ENCODE measurements at regions not wholly inside any gene's neighbourhood (a gene's known extent, or its start where the extent isn't known, plus 50 kb on each side); places are given as distances from the start of the nearest gene placed in this dataset.

DNA sequence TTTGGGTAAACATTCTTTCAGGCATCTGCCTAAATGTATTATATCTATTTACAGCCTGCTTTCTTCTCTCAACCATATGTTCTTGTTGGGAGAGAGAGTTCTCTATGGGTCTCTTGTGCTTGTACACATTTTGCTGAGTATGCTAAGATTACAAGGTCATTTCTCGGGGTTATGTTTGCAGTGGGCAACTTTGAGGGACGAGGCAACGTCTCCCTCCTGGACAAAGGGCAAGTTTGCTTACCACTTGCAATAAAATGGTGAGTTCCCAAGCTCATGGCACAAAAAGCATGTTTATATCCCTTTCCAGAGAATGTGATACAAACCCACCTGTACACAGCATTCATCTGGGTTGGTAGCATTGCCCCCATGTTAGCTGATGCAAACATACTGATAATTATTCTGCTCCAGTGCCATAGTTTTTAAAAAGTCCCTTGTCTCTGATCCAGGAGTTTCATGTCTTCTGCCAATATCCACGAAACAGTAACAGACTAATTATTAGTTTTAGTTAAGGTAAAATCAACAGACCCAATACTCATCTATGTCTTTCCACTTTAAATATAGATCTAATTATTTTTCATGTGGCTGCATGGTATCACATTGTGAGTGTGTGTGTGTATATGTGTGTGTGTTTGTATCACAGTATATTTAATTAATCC is 84.2 kb upstream of the MAPK4 start:
- no peaks in the 10 kb centered on the region for H3K9me3 ChIP-seq (ENCODE audit: low read length)
- H3K36me3 ChIP-seq (ENCODE audit: insufficient read depth, low read length) = no peaks in the 10 kb centered on the region
- H3K9ac ChIP-seq (ENCODE audit: low read length) = no peak overlapping the region
- no peak for TF ChIP-seq EZH2 (IDR thresholded peaks at IDR 0.05; ENCODE audit: borderline replicate concordance, low read length)
- TF ChIP-seq, protein P1, sequence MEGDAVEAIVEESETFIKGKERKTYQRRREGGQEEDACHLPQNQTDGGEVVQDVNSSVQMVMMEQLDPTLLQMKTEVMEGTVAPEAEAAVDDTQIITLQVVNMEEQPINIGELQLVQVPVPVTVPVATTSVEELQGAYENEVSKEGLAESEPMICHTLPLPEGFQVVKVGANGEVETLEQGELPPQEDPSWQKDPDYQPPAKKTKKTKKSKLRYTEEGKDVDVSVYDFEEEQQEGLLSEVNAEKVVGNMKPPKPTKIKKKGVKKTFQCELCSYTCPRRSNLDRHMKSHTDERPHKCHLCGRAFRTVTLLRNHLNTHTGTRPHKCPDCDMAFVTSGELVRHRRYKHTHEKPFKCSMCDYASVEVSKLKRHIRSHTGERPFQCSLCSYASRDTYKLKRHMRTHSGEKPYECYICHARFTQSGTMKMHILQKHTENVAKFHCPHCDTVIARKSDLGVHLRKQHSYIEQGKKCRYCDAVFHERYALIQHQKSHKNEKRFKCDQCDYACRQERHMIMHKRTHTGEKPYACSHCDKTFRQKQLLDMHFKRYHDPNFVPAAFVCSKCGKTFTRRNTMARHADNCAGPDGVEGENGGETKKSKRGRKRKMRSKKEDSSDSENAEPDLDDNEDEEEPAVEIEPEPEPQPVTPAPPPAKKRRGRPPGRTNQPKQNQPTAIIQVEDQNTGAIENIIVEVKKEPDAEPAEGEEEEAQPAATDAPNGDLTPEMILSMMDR (IDR thresholded peaks at IDR 0.05; ENCODE audit: low read length) = no peak
- H3K9me2 ChIP-seq (ENCODE audit: low read depth, low read length) = no peaks in the 10 kb centered on the region
- H3F3A ChIP-seq (ENCODE audit: insufficient read depth, low read length) = no peaks in the 10 kb centered on the region
- H3K4me2 ChIP-seq (ENCODE audit: low read length) = no peak overlapping the region
- no peak overlapping the region for H3K4me3 ChIP-seq (ENCODE audit: low read depth, low read length, poor library complexity, severe bottlenecking)
- no peak overlapping the region for H3K27ac ChIP-seq (ENCODE audit: low read depth, low read length, poor library complexity, severe bottlenecking)
- no peak overlapping the region for H2AFZ ChIP-seq (ENCODE audit: low read length)
- H4K20me1 ChIP-seq (ENCODE audit: insufficient read depth, low read length) = no peaks in the 10 kb centered on the region
- no peaks in the 10 kb centered on the region for H3K4me1 ChIP-seq (ENCODE audit: insufficient read depth, low read length, severe bottlenecking)
- no peaks in the 10 kb centered on the region for H3K27me3 ChIP-seq (ENCODE audit: insufficient read depth, low read length)
- no peaks in the 10 kb centered on the region for H3K79me2 ChIP-seq (ENCODE audit: insufficient read depth, low read length)

DNA sequence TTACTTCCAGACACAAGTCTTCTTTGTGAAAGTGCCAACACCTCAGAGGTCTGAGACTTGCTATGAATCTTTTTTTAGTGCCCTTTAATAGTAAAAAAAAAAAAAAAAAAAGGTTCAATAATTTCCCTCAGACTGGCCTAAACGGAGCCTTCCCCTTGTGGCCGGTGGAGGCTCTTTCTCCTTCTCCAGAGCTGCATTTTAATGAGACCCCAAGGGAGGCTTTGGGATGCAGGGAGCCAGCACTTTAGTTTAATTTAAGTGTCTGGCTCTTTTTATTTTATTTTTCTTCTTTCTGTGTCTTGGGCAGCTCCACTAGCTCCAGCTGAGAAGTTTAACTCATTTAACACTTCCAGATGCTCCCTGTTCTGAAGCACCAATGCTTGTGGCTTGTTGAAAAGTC is 67.8 kb upstream of the MAPK4 start:
- Histone ChIP-seq H3K9ac (ENCODE audit: low read length) (no peak overlapping the region), H3F3A (ENCODE audit: insufficient read depth, low read length) (no peaks in the 10 kb centered on the region), H3K27me3 (ENCODE audit: insufficient read depth, low read length) (no peaks in the 10 kb centered on the region), H3K79me2 (ENCODE audit: insufficient read depth, low read length) (no peaks in the 10 kb centered on the region), H3K4me2 (ENCODE audit: low read length) (no peak overlapping the region), H2AFZ (ENCODE audit: low read length) (no peak overlapping the region), H3K9me2 (ENCODE audit: low read depth, low read length) (no peaks in the 10 kb centered on the region), H4K20me1 (ENCODE audit: insufficient read depth, low read length) (no peaks in the 10 kb centered on the region), H3K36me3 (ENCODE audit: insufficient read depth, low read length) (no peaks in the 10 kb centered on the region), H3K4me1 (ENCODE audit: insufficient read depth, low read length, severe bottlenecking) (no peaks in the 10 kb centered on the region), H3K9me3 (ENCODE audit: low read length) (no peaks in the 10 kb centered on the region), H3K4me3 (ENCODE audit: low read depth, low read length, poor library complexity, severe bottlenecking) (no peak overlapping the region), H3K27ac (ENCODE audit: low read depth, low read length, poor library complexity, severe bottlenecking) (no peak overlapping the region)
- TF ChIP-seq EZH2 (IDR thresholded peaks at IDR 0.05; ENCODE audit: borderline replicate concordance, low read length) = no peak
- TF ChIP-seq, protein P1 (IDR thresholded peaks at IDR 0.05; ENCODE audit: low read length) = no peak

DNA sequence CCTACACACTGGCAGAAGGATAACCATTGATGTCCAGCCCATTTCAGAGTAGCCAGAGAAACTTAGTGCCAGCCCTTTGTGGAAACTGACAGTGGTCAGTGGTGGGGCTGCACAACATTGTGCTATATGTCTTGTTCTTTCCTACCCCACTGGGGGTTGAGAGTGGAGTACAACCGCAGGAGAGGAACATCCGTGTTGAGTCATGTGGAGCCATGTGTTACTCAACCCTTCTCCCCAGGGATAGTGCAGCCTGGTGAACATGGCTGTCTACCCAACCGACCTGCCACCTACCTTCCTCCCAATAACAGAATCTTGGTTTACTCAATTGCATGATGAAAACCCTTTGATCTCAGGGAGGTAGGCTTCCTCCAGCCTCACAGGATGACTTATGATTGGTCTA is 65.3 kb upstream of the MAPK4 start:
- no peak overlapping the region for H3K27ac ChIP-seq (ENCODE audit: low read depth, low read length, poor library complexity, severe bottlenecking)
- no peak for TF ChIP-seq EZH2 (IDR thresholded peaks at IDR 0.05; ENCODE audit: borderline replicate concordance, low read length)
- TF ChIP-seq, protein P1 (IDR thresholded peaks at IDR 0.05; ENCODE audit: low read length) = no peak
- H3K4me3 ChIP-seq (ENCODE audit: low read depth, low read length, poor library complexity, severe bottlenecking) = no peak overlapping the region
- H2AFZ ChIP-seq (ENCODE audit: low read length) = no peak overlapping the region
- no peaks in the 10 kb centered on the region for H3K9me3 ChIP-seq (ENCODE audit: low read length)
- no peaks in the 10 kb centered on the region for H3K9me2 ChIP-seq (ENCODE audit: low read depth, low read length)
- no peaks in the 10 kb centered on the region for H3K27me3 ChIP-seq (ENCODE audit: insufficient read depth, low read length)
- no peaks in the 10 kb centered on the region for H3F3A ChIP-seq (ENCODE audit: insufficient read depth, low read length)
- H3K4me2 ChIP-seq (ENCODE audit: low read length) = no peak overlapping the region
- H4K20me1 ChIP-seq (ENCODE audit: insufficient read depth, low read length) = no peaks in the 10 kb centered on the region
- H3K79me2 ChIP-seq (ENCODE audit: insufficient read depth, low read length) = no peaks in the 10 kb centered on the region
- H3K9ac ChIP-seq (ENCODE audit: low read length) = no peak overlapping the region
- no peaks in the 10 kb centered on the region for H3K4me1 ChIP-seq (ENCODE audit: insufficient read depth, low read length, severe bottlenecking)
- H3K36me3 ChIP-seq (ENCODE audit: insufficient read depth, low read length) = no peaks in the 10 kb centered on the region

Measured in OCI-LY1 (cell line).